HEK293T (cell line): ENCODE measurements at regions not wholly inside any gene's neighbourhood (a gene's known extent, or its start where the extent isn't known, plus 50 kb on each side); places are given as distances from the start of the nearest gene placed in this dataset.
"Not testable (repeated sequence)": the region's sequence is repeated elsewhere in the genome, so short reads cannot be mapped to it uniquely, and the experiment has no call there.

Experiments used
- CTCF ChIA-PET: fragments of 350-600 bp; formaldehyde crosslinking; extraction: SDS; loops from one replicate; lab custom pipeline; 2021; ENCODE audit warnings: antibody characterized with exemption, inconsistent platforms; lab: Yijun Ruan, JAX
- POLR2A ChIA-PET: fragments of 350-600 bp; formaldehyde crosslinking; extraction: SDS; loops from one replicate; lab custom pipeline; 2020; ENCODE audit warnings: antibody characterized with exemption, inconsistent platforms; lab: Yijun Ruan, JAX
- DNase-seq: peaks from one replicate; pipeline ENCODE4 v3.0.0; 2012; ENCODE audit warnings: mixed read lengths; ENCODE audit errors: extremely low spot score
- ARNT ChIP-seq: fragments of 450-650 bp; IDR thresholded peaks from 2 replicates; pipeline ENCODE4 v1.6.1; 2017; ENCODE audit warnings: mild to moderate bottlenecking
- BHLHE40 ChIP-seq: fragments of 450-650 bp; IDR thresholded peaks from 2 replicates; pipeline ENCODE4 v1.6.1; 2016; ENCODE audit warnings: mild to moderate bottlenecking, moderate library complexity, borderline replicate concordance
- CTBP1 ChIP-seq: fragments of 450-650 bp; IDR thresholded peaks from 2 replicates; pipeline ENCODE4 v1.6.1; 2016; ENCODE audit warnings: borderline replicate concordance
- ELF4 ChIP-seq: fragments of 450-650 bp; IDR thresholded peaks from 2 replicates; pipeline ENCODE4 v1.6.1; 2017; ENCODE audit warnings: antibody characterized with exemption
- FOXA1 ChIP-seq: fragments of 450-650 bp; IDR thresholded peaks from 2 replicates; pipeline ENCODE4 v1.6.1; 2016; ENCODE audit warnings: mild to moderate bottlenecking
- FOXK2 ChIP-seq: fragments of 450-650 bp; IDR thresholded peaks from 2 replicates; pipeline ENCODE4 v1.6.1; 2016; ENCODE audit warnings: mild to moderate bottlenecking
- FOXM1 ChIP-seq: fragments of 450-650 bp; IDR thresholded peaks from 2 replicates; pipeline ENCODE4 v1.6.1; 2017; ENCODE audit warnings: mild to moderate bottlenecking, borderline replicate concordance
- HDGF ChIP-seq: fragments of 450-650 bp; IDR thresholded peaks from 2 replicates; pipeline ENCODE4 v1.6.1; 2017; ENCODE audit warnings: antibody characterized with exemption, borderline replicate concordance
- L3MBTL2 ChIP-seq: fragments of 450-650 bp; conservative IDR thresholded peaks from 2 replicates; pipeline ENCODE4 v1.6.1; 2016; ENCODE audit warnings: mild to moderate bottlenecking
- LEF1 ChIP-seq: fragments of 450-650 bp; IDR thresholded peaks from 2 replicates; pipeline ENCODE4 v1.6.1; 2017; ENCODE audit warnings: mild to moderate bottlenecking, borderline replicate concordance
- NFRKB ChIP-seq: fragments of 450-650 bp; IDR thresholded peaks from 2 replicates; pipeline ENCODE4 v1.6.1; 2016; ENCODE audit warnings: mild to moderate bottlenecking, moderate library complexity
- SP1 ChIP-seq: fragments of 450-650 bp; IDR thresholded peaks from 2 replicates; pipeline ENCODE4 v1.6.1; 2017
- SUZ12 ChIP-seq: fragments of 450-650 bp; IDR thresholded peaks from 2 replicates; pipeline ENCODE4 v1.6.1; 2016; ENCODE audit warnings: mild to moderate bottlenecking
- TARDBP ChIP-seq: fragments of 450-650 bp; IDR thresholded peaks from 2 replicates; pipeline ENCODE4 v1.6.1; 2016
- ZNF384 ChIP-seq: fragments of 450-650 bp; IDR thresholded peaks from 2 replicates; pipeline ENCODE4 v1.6.1; 2016
- TF ChIP-seq, protein P1 (sequence below): fragments of 450-650 bp; IDR thresholded peaks from 2 replicates; pipeline ENCODE4 v1.6.1; 2016

DNA sequence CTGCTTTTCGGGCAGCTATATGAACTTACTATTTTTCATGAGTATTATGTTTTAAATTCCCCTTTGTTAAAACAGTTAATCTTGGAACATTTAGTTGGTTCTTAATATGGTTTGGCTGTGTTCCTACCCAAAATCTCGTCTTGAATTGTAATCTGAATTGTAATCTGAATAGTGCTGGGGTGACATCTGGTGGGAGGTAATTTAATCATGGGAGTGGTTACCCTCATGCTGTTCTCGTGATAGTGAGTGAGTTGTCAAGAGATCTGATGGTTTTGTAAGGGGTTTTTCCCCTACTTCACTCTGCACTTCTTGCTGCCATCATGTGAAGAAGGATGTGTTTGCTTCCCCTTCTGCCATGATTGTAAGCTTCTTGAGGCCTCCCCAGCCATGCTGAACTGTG, 305.4 kb upstream of the MAP3K7 start:
- CTCF ChIA-PET = interaction anchor here (0.7 to 1.6 kb wide), 3 partner anchors 280 to 283 kb away, joined by 3 to 8 read pairs (median 5); no protein-coding TSS in a partner anchor
- TF ChIP-seq SP1 (no peak), HDGF (no peak), FOXK2 (no peak), FOXA1 (no peak), BHLHE40 (no peak), FOXM1 (no peak), NFRKB (no peak), ARNT (no peak), CTBP1 (no peak), ELF4 (no peak), LEF1 (no peak), L3MBTL2 (no peak), SUZ12 (no peak), ZNF384 (no peak), TARDBP (no peak)
- TF ChIP-seq, protein P1, sequence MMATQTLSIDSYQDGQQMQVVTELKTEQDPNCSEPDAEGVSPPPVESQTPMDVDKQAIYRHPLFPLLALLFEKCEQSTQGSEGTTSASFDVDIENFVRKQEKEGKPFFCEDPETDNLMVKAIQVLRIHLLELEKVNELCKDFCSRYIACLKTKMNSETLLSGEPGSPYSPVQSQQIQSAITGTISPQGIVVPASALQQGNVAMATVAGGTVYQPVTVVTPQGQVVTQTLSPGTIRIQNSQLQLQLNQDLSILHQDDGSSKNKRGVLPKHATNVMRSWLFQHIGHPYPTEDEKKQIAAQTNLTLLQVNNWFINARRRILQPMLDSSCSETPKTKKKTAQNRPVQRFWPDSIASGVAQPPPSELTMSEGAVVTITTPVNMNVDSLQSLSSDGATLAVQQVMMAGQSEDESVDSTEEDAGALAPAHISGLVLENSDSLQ = no peak
- POLR2A ChIA-PET = no interaction called here
- DNase-seq = no peak

DNA sequence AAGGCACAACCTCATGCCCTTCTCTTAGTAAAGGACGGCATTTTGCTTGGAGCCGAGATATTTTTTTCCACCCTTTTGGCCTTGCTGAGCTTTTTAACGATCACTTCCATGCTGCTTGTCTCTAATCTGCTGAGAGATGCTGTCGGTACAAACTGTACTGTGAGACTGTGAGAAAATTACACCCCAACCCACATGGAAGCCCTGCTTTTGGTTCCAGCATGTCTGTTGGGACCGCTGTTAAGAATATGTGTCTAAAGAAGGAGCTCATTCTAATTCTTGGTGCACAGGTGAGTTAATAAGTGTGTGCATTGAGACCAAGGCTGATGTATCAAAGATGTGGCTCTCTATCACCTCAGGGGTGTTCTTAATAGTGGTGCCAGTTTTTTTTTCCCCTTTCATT, 304.5 kb upstream of the MAP3K7 start:
- no peak for DNase-seq
- CTCF ChIA-PET = interaction anchor here (1.2 kb wide), 1 partner anchor 279 kb away, joined by 8 read pairs; no protein-coding TSS in a partner anchor
- TF ChIP-seq HDGF (no peak), BHLHE40 (no peak), FOXM1 (no peak)
- POLR2A ChIA-PET = interaction anchor here (1.3 kb wide), 1 partner anchor 282 kb away, joined by 3 read pairs; no protein-coding TSS in a partner anchor

DNA sequence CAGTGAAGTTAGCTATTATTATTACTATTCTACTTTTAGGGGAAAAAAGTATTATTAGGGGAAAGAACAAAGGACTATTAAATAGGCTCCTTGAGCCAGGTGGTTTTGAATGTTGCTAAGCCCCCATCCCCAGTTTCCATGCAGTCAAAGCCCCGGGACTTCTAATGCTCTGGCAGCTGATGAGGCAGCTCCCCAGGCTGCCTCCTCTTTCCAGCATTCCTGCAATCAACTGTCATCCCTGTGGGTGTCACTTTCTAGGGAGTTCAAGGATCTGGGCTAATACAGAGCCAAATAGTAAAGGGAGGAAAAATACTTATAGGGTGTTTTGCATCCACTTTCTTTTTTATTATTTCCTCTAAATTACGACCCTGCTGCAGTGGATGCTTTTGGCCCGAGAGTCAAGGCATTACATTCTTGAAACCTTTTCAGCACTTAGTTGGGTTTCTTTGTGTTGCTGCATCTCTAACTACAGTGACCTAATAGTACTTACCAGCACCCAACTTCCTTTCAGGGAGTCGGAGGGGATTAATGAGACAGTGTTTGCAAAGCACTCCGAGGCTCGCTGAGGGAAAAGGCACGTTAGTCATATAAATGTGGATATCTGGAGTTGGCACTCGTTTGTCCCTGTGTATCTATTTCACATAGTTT, 303.9 kb upstream of the MAP3K7 start:
- TF ChIP-seq HDGF = no peak
- TF ChIP-seq FOXA1 = no peak
- TF ChIP-seq FOXK2 = no peak
- TF ChIP-seq ARNT = no peak
- no peak for TF ChIP-seq NFRKB
- no peak for TF ChIP-seq LEF1
- TF ChIP-seq FOXM1 = no peak
- no peak for TF ChIP-seq SP1
- TF ChIP-seq, protein P1 = no peak
- TF ChIP-seq L3MBTL2 = no peak
- TF ChIP-seq ZNF384 = no peak
- no peak for TF ChIP-seq SUZ12
- no peak for TF ChIP-seq BHLHE40
- TF ChIP-seq CTBP1 = no peak
- TF ChIP-seq ELF4 = no peak
- no peak for TF ChIP-seq TARDBP
- ChIA-PET CTCF (no interaction called here), POLR2A (interaction anchor here (1.3 kb wide), 1 partner anchor 281 kb away, joined by 3 read pairs; no protein-coding TSS in a partner anchor)
- no peak for DNase-seq

DNA sequence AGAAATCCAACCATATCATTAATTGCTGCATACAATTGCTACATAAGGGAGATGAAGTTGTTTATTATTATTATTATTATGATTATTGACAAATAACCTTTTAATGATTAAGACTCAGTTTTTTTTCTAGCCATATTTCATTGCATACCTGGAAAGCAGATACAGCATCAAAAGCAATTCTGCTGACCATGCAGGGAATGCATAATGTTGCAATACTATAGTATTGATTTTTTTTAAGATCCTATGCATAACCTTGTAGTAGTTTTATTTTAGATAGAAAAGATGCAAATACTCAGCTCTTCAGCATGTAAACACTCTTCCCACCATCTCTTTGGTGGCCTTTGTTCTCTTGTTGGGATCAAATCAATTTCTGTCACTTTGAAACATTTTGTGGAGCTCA, 300.9 kb upstream of the MAP3K7 start:
- POLR2A ChIA-PET = no interaction called here
- TF ChIP-seq BHLHE40 (no peak), ZNF384 (no peak), FOXM1 (no peak), SUZ12 (no peak), FOXK2 (no peak)
- CTCF ChIA-PET = no interaction called here
- no peak for DNase-seq

DNA sequence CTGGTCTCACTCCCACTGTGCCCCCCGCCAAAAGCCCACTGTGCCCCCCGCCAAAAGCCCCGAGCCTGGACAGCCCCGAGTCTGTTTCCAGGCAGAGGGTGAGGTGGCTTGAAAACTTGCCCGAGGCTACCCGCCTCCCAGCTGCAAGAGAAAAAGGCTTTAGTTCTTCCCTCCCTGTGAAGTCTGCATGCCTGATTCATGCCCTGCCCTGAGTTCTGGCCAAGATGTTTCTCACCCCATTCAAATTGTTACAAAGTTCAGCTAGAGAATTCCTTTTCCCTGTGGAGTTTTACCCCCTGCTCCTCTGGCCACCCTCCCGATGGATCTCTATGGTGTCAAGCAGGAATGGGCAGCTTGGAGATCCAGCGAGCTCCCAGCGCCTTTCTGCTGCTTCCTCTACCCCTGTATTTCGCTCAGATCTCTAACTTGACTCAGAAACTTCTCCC, 298.8 kb upstream of the MAP3K7 start:
- CTCF ChIA-PET = interaction anchor here (1.4 kb wide), 1 partner anchor 275 kb away, joined by 3 read pairs; no protein-coding TSS in a partner anchor
- DNase-seq = no peak
- TF ChIP-seq FOXA1 = no peak
- no peak for TF ChIP-seq TARDBP
- no peak for TF ChIP-seq SP1
- no peak for TF ChIP-seq LEF1
- no peak for TF ChIP-seq FOXM1
- TF ChIP-seq CTBP1 = no peak
- POLR2A ChIA-PET = no interaction called here

DNA sequence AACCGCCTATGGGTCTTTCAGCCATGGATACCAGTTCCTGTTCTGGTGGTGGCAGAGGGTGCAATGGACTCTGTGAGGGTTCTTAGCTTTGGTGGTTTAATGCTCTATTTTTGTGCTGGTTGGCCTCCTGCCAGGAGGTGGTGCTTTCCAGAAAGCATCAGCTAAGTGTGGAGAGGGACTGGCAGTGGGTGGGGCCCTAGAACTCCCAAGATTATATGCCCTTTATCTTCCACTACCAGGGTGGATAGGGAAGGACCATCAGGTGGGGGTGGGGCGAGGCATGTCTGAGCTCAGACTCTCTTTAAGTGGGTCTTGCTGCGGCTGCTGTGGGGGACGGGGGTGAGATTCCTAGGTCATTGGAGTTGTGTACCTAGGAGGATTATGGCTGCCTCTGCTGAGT, 298.3 kb upstream of the MAP3K7 start:
- CTCF ChIA-PET = interaction anchor here (0.7 kb wide), 1 partner anchor 21 kb away, joined by 5 read pairs; no protein-coding TSS in a partner anchor
- DNase-seq, POLR2A ChIA-PET: not testable (repeated sequence)

DNA sequence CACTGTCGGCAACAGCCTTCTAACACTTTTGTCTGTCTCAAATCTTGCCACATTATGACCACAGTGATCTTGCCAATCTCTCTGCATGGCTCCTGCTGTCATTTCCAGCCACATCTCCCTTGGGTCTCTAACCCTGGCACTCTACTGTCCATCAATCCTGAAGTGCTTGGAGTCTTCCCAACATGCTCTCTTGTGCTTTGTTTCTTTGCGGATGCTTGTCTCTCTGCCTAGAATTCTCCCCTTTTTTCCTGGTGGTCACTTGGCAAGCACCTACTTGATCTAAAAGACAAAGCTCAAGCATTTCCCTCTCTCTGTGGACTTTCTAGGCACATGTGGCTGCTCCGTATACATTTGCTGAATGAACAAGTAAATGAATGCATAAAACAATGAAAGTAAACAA, 290.7 kb upstream of the MAP3K7 start:
- ChIA-PET POLR2A (no interaction called here), CTCF (no interaction called here)

More for the DNA sequence above, 290.7 kb upstream of the MAP3K7 start:
- DNase-seq = no peak
- TF ChIP-seq, protein P1 = no peak
- TF ChIP-seq SUZ12 (no peak), ARNT (no peak), ELF4 (no peak), HDGF (no peak), FOXM1 (no peak), L3MBTL2 (no peak), FOXA1 (no peak), CTBP1 (no peak), NFRKB (no peak), TARDBP (no peak)
